ENCODE measurements at regions not wholly inside any gene's neighbourhood (a gene's known extent, or its start where the extent isn't known, plus 50 kb on each side); places are given as distances from the start of the nearest gene placed in this dataset.

GRCh38 chr11:127451861-127452260, 451.3 kb upstream of the KIRREL3 start:
- TF ChIP-seq SNAI2 (CRISPR knock-in tag; IDR thresholded peaks at IDR 0.05), result no peak
- TF ChIP-seq ISL1 (CRISPR knock-in tag; IDR thresholded peaks at IDR 0.05), result no peak
- TF ChIP-seq TCF4 (CRISPR knock-in tag; IDR thresholded peaks at IDR 0.05; ENCODE audit: borderline replicate concordance), result no peak
- no peak for ATAC-seq

DNA sequence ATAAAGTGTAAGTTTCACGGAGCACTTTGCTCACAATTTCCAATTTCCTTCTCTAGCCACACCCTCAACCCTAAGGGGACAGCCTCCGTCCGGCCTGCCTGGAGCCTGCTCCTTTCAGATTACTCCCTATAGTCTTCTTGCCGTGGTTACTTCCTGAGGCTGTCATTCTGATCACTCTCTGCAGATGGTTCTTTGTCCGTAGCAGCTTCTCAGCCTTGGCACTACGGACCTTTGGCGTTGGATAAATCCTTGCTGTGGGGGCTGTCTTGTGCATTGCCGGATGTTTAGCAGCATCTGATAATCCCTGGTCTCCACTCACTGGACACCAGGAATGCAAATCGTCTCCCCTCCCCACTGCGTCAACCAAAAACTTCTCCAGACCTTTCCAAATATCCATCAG, 447.5 kb upstream of the KIRREL3 start:
- TF ChIP-seq BACH2 (CRISPR knock-in tag; IDR thresholded peaks at IDR 0.05; ENCODE audit: borderline replicate concordance) (no peak), ZFP3 (CRISPR knock-in tag; IDR thresholded peaks at IDR 0.05) (no peak), CSDC2 (CRISPR knock-in tag; IDR thresholded peaks at IDR 0.05) (no peak), RARB (CRISPR knock-in tag; IDR thresholded peaks at IDR 0.05) (no peak), CSRNP3 (CRISPR knock-in tag; IDR thresholded peaks at IDR 0.05) (no peak), ESRRG (CRISPR knock-in tag; IDR thresholded peaks at IDR 0.05) (no peak), SNAI2 (CRISPR knock-in tag; IDR thresholded peaks at IDR 0.05) (no peak), OSR1 (CRISPR knock-in tag; IDR thresholded peaks at IDR 0.05) (no peak), ZC3H10 (CRISPR knock-in tag; IDR thresholded peaks at IDR 0.05) (no peak), TOX (CRISPR knock-in tag; IDR thresholded peaks at IDR 0.05; ENCODE audit: borderline replicate concordance) (no peak), ZNF8 (CRISPR knock-in tag; IDR thresholded peaks at IDR 0.05) (no peak), ISL1 (CRISPR knock-in tag; IDR thresholded peaks at IDR 0.05) (no peak)
- TF ChIP-seq, protein P1, sequence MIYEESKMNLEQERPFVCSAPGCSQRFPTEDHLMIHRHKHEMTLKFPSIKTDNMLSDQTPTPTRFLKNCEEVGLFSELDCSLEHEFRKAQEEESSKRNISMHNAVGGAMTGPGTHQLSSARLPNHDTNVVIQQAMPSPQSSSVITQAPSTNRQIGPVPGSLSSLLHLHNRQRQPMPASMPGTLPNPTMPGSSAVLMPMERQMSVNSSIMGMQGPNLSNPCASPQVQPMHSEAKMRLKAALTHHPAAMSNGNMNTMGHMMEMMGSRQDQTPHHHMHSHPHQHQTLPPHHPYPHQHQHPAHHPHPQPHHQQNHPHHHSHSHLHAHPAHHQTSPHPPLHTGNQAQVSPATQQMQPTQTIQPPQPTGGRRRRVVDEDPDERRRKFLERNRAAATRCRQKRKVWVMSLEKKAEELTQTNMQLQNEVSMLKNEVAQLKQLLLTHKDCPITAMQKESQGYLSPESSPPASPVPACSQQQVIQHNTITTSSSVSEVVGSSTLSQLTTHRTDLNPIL (CRISPR knock-in tag; IDR thresholded peaks at IDR 0.05; ENCODE audit: low read depth), result no peak
- ATAC-seq, result no peak

GRCh38 chr11:127445476-127445875, 444.9 kb upstream of the KIRREL3 start:
- no peak for ATAC-seq
- no peak for TF ChIP-seq ZNF565 (CRISPR knock-in tag; conservative IDR thresholded peaks at IDR 0.05; ENCODE audit: low read depth)
- no peak for TF ChIP-seq ESRRG (CRISPR knock-in tag; IDR thresholded peaks at IDR 0.05)

GRCh38 chr11:127443297-127443696, 442.7 kb upstream of the KIRREL3 start:
- TF ChIP-seq GLIS3 (CRISPR knock-in tag; IDR thresholded peaks at IDR 0.05) (no peak), ZFP3 (CRISPR knock-in tag; IDR thresholded peaks at IDR 0.05) (no peak), CSDC2 (CRISPR knock-in tag; IDR thresholded peaks at IDR 0.05) (no peak), ESRRG (CRISPR knock-in tag; IDR thresholded peaks at IDR 0.05) (no peak), RARB (CRISPR knock-in tag; IDR thresholded peaks at IDR 0.05) (no peak), PPARA (CRISPR knock-in tag; IDR thresholded peaks at IDR 0.05; ENCODE audit: borderline replicate concordance) (no peak), OSR1 (CRISPR knock-in tag; IDR thresholded peaks at IDR 0.05) (no peak), ZC3H10 (CRISPR knock-in tag; IDR thresholded peaks at IDR 0.05) (no peak), ZNF565 (CRISPR knock-in tag; conservative IDR thresholded peaks at IDR 0.05; ENCODE audit: low read depth) (no peak)
- TF ChIP-seq, protein P1 (CRISPR knock-in tag; IDR thresholded peaks at IDR 0.05; ENCODE audit: low read depth), result no peak
- no peak for ATAC-seq

DNA sequence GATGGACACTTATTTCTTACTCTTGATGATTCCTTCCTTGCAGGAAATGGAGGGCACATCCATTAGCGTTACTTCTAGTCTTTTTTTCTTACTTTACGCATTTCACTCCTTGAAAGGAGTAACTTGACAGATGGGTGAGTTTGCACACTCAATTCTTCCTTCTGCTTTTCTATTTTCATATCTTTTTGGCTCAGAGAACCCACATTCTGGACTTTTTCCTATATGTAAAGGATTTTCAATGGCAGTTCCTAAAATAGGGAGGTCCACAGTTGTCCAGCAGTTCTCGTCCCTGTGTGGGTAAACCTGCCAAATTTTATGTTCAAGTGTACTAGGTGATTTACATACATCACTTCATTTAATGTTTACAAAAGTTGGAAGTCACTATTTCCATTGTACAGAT, 440.0 kb upstream of the KIRREL3 start:
- TF ChIP-seq, protein P2, sequence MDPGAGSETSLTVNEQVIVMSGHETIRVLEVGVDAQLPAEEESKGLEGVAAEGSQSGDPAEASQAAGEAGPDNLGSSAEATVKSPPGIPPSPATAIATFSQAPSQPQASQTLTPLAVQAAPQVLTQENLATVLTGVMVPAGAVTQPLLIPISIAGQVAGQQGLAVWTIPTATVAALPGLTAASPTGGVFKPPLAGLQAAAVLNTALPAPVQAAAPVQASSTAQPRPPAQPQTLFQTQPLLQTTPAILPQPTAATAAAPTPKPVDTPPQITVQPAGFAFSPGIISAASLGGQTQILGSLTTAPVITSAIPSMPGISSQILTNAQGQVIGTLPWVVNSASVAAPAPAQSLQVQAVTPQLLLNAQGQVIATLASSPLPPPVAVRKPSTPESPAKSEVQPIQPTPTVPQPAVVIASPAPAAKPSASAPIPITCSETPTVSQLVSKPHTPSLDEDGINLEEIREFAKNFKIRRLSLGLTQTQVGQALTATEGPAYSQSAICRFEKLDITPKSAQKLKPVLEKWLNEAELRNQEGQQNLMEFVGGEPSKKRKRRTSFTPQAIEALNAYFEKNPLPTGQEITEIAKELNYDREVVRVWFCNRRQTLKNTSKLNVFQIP (CRISPR knock-in tag; IDR thresholded peaks at IDR 0.05; ENCODE audit: borderline replicate concordance, low read depth), result no peak
- TF ChIP-seq ZNF70 (CRISPR knock-in tag; IDR thresholded peaks at IDR 0.05), result no peak
- no peak for TF ChIP-seq ZC3H10 (CRISPR knock-in tag; IDR thresholded peaks at IDR 0.05)
- no peak for TF ChIP-seq CSDC2 (CRISPR knock-in tag; IDR thresholded peaks at IDR 0.05)
- TF ChIP-seq TCF4 (CRISPR knock-in tag; IDR thresholded peaks at IDR 0.05; ENCODE audit: borderline replicate concordance), result no peak
- no peak for TF ChIP-seq ZFP3 (CRISPR knock-in tag; IDR thresholded peaks at IDR 0.05)
- no peak for TF ChIP-seq ZFP30 (CRISPR knock-in tag; IDR thresholded peaks at IDR 0.05)
- no peak for TF ChIP-seq OSR1 (CRISPR knock-in tag; IDR thresholded peaks at IDR 0.05)
- no peak for TF ChIP-seq PPARA (CRISPR knock-in tag; IDR thresholded peaks at IDR 0.05; ENCODE audit: borderline replicate concordance)
- TF ChIP-seq PATZ1 (CRISPR knock-in tag; IDR thresholded peaks at IDR 0.05; ENCODE audit: borderline replicate concordance), result no peak
- TF ChIP-seq ISL1 (CRISPR knock-in tag; IDR thresholded peaks at IDR 0.05), result no peak
- no peak for TF ChIP-seq ZNF565 (CRISPR knock-in tag; conservative IDR thresholded peaks at IDR 0.05; ENCODE audit: low read depth)
- no peak for TF ChIP-seq ZNF8 (CRISPR knock-in tag; IDR thresholded peaks at IDR 0.05)
- no peak for ATAC-seq
